ENCODE measurements at regions not wholly inside any gene's neighbourhood (a gene's known extent, or its start where the extent isn't known, plus 50 kb on each side); places are given as distances from the start of the nearest gene placed in this dataset.

GRCh38 chr16:7976563-7976962 lies 613.7 kb downstream of the TMEM114 start:
- no peak for TF ChIP-seq ZNF292 (tag by site-specific recombination; IDR thresholded peaks at IDR 0.05; ENCODE audit: borderline replicate concordance, low read depth)
- TF ChIP-seq KLF10 (tag by site-specific recombination; IDR thresholded peaks at IDR 0.05), result no peak
- TF ChIP-seq CTCF (tag by site-specific recombination; IDR thresholded peaks at IDR 0.05), result no peak
- TF ChIP-seq ZNF202 (tag by site-specific recombination; IDR thresholded peaks at IDR 0.05; ENCODE audit: borderline replicate concordance), result no peak
- TF ChIP-seq HOXC10 (CRISPR knock-in tag; IDR thresholded peaks at IDR 0.05), result no peak
- no peak for TF ChIP-seq ZNF19 (tag by site-specific recombination; IDR thresholded peaks at IDR 0.05; ENCODE audit: low read depth)
- no peak for TF ChIP-seq ZNF324 (tag by site-specific recombination; IDR thresholded peaks at IDR 0.05)
- no peak for TF ChIP-seq ZNF146 (tag by site-specific recombination; IDR thresholded peaks at IDR 0.05)
- TF ChIP-seq ZNF138 (tag by site-specific recombination; IDR thresholded peaks at IDR 0.05; ENCODE audit: borderline replicate concordance), result no peak
- TF ChIP-seq PATZ1 (tag by site-specific recombination; IDR thresholded peaks at IDR 0.05), result no peak
- no peak for TF ChIP-seq ZFP3 (tag by site-specific recombination; IDR thresholded peaks at IDR 0.05; ENCODE audit: low read depth)
- TF ChIP-seq IKZF3 (tag by site-specific recombination; IDR thresholded peaks at IDR 0.05), result no peak
